ENCODE measurements at regions not wholly inside any gene's neighbourhood (a gene's known extent, or its start where the extent isn't known, plus 50 kb on each side); places are given as distances from the start of the nearest gene placed in this dataset.

DNA sequence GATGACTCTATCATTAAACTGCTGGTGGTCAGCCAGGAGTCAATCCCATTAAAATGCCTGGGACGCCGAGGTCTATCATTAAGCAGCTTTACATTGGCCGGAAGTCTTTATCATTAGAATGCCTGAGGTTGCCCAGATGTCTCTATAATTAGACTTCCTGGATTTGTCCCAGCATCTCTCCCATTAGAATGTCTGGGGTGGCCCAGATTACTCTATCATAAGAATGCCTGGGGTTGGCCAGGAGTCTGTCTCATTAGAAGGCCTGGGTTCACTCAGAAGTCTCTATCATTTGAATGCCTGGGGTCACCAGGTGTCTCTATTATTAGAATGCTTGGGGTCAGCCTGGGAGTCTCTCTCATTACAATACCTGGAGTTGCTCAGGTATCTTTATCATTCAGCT lies 2227.2 kb downstream of the TP53TG3F start:
- TF ChIP-seq, protein P1, sequence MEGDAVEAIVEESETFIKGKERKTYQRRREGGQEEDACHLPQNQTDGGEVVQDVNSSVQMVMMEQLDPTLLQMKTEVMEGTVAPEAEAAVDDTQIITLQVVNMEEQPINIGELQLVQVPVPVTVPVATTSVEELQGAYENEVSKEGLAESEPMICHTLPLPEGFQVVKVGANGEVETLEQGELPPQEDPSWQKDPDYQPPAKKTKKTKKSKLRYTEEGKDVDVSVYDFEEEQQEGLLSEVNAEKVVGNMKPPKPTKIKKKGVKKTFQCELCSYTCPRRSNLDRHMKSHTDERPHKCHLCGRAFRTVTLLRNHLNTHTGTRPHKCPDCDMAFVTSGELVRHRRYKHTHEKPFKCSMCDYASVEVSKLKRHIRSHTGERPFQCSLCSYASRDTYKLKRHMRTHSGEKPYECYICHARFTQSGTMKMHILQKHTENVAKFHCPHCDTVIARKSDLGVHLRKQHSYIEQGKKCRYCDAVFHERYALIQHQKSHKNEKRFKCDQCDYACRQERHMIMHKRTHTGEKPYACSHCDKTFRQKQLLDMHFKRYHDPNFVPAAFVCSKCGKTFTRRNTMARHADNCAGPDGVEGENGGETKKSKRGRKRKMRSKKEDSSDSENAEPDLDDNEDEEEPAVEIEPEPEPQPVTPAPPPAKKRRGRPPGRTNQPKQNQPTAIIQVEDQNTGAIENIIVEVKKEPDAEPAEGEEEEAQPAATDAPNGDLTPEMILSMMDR (IDR thresholded peaks at IDR 0.05) = no peak
- TF ChIP-seq POLR2AphosphoS5 (IDR thresholded peaks at IDR 0.05) = no peak

Measured in prostate gland (tissue), 2 donors.